WTC11 (cell line): ENCODE measurements at regions not wholly inside any gene's neighbourhood (a gene's known extent, or its start where the extent isn't known, plus 50 kb on each side); places are given as distances from the start of the nearest gene placed in this dataset.
A peak's percentile ranks its signal among the peaks of the same experiment; 100 is the strongest.

Experiments
- ATAC-seq: fragments of 200-7000 bp; cut with Tn5 transposase; 2 replicates; pipeline ENCODE4 v1.10.0; 2021; ENCODE audit warnings: mild to moderate bottlenecking, moderate library complexity
- CTCF ChIA-PET: fragments of 300-600 bp; sonication (Branson Sonifier 250); formaldehyde crosslinking; loops from one replicate; lab custom pipeline; 2021; ENCODE audit warnings: antibody characterized with exemption; lab: Charles Lee
- POLR2A ChIA-PET: fragments of 350-600 bp; sonication (Branson Sonifier 250); formaldehyde crosslinking; loops from one replicate; lab custom pipeline; 2021; ENCODE audit warnings: antibody characterized with exemption; lab: Charles Lee
- DNase-seq: peaks from one replicate; pipeline ENCODE4 v3.0.0; 2021; ENCODE audit warnings: low spot score
- H3K27ac Mint-ChIP-seq: 2 replicates; pipeline ENCODE4 v1.8.0; 2021; ENCODE audit warnings: mixed read lengths
- H3K27me3 Mint-ChIP-seq: 2 replicates; pipeline ENCODE4 v1.8.0; 2021; ENCODE audit warnings: low read depth, mild to moderate bottlenecking, moderate library complexity, mixed read lengths
- H3K36me3 Mint-ChIP-seq: 2 replicates; pipeline ENCODE4 v1.8.0; 2021; ENCODE audit warnings: mixed read lengths
- H3K4me1 Mint-ChIP-seq: 2 replicates; pipeline ENCODE4 v1.8.0; 2022; ENCODE audit warnings: mixed read lengths
- H3K4me3 Mint-ChIP-seq: 2 replicates; pipeline ENCODE4 v1.8.0; 2021; ENCODE audit warnings: mild to moderate bottlenecking, moderate library complexity, mixed read lengths
- H3K9me3 Mint-ChIP-seq: 2 replicates; pipeline ENCODE4 v1.8.0; 2021; ENCODE audit warnings: mixed read lengths
- CBFB ChIP-seq: sonication (generic); formaldehyde crosslinking; IDR thresholded peaks from 2 replicates; pipeline ENCODE4 v1.8.1; 2022; ENCODE audit warnings: mild to moderate bottlenecking, low read depth, missing genetic modification reagents
- FOXK1 ChIP-seq: sonication (generic); formaldehyde crosslinking; IDR thresholded peaks from 2 replicates; pipeline ENCODE4 v1.8.0; 2022; ENCODE audit warnings: mild to moderate bottlenecking, moderate library complexity, missing genetic modification reagents
- GABPB1 ChIP-seq: sonication (generic); formaldehyde crosslinking; IDR thresholded peaks from 2 replicates; pipeline ENCODE4 v1.8.1; 2023; ENCODE audit warnings: mild to moderate bottlenecking, missing genetic modification reagents
- HMGA2 ChIP-seq: fragments of 250-450 bp; sonication (Bioruptor Pico); IDR thresholded peaks from 2 replicates; pipeline ENCODE4 v1.4.0; 2021; ENCODE audit warnings: mild to moderate bottlenecking, moderate library complexity
- PRRX2 ChIP-seq: fragments of 250-450 bp; sonication (Bioruptor Pico); IDR thresholded peaks from 2 replicates; pipeline ENCODE4 v1.8.0; 2021; ENCODE audit warnings: mild to moderate bottlenecking
- TEAD4 ChIP-seq: sonication (generic); formaldehyde crosslinking; IDR thresholded peaks from 2 replicates; pipeline ENCODE4 v1.8.0; 2022; ENCODE audit warnings: mild to moderate bottlenecking, missing genetic modification reagents
- TP53 ChIP-seq: sonication (generic); formaldehyde crosslinking; IDR thresholded peaks from 2 replicates; pipeline ENCODE4 v1.8.1; 2023; ENCODE audit warnings: mild to moderate bottlenecking, missing genetic modification reagents
- ZNF219 ChIP-seq: sonication (generic); formaldehyde crosslinking; IDR thresholded peaks from 2 replicates; pipeline ENCODE4 v1.8.0; 2023; ENCODE audit warnings: missing genetic modification reagents, mild to moderate bottlenecking, borderline replicate concordance
- ZNF416 ChIP-seq: fragments of 250-450 bp; sonication (Bioruptor Pico); IDR thresholded peaks from 2 replicates; pipeline ENCODE4 v1.9.0; 2021; ENCODE audit warnings: mild to moderate bottlenecking, inconsistent platforms
- ZNF671 ChIP-seq: fragments of 250-450 bp; sonication (Bioruptor Pico); IDR thresholded peaks from 2 replicates; pipeline ENCODE4 v1.8.0; 2021; ENCODE audit warnings: mild to moderate bottlenecking
- TF ChIP-seq, protein P1 (sequence below): fragments of 250-450 bp; sonication (Bioruptor Pico); IDR thresholded peaks from 2 replicates; pipeline ENCODE4 v1.9.0; 2021; ENCODE audit warnings: mild to moderate bottlenecking
- TF ChIP-seq, protein P2 (sequence below): fragments of 250-450 bp; sonication (Bioruptor Pico); IDR thresholded peaks from 2 replicates; pipeline ENCODE4 v1.8.0; 2021; ENCODE audit warnings: mild to moderate bottlenecking
- TF ChIP-seq, protein P3 (sequence below): sonication (generic); formaldehyde crosslinking; conservative IDR thresholded peaks from 2 replicates; pipeline ENCODE4 v1.8.1; 2022; ENCODE audit warnings: mild to moderate bottlenecking, missing genetic modification reagents
- TF ChIP-seq, protein P4 (sequence below): sonication (generic); formaldehyde crosslinking; IDR thresholded peaks from 2 replicates; pipeline ENCODE4 v1.8.1; 2022; ENCODE audit warnings: low read depth, missing genetic modification reagents, borderline replicate concordance
- TF ChIP-seq, protein P5 (sequence below): sonication (generic); formaldehyde crosslinking; IDR thresholded peaks from 2 replicates; pipeline ENCODE4 v1.8.1; 2023; ENCODE audit warnings: mild to moderate bottlenecking, missing genetic modification reagents, borderline replicate concordance

DNA sequence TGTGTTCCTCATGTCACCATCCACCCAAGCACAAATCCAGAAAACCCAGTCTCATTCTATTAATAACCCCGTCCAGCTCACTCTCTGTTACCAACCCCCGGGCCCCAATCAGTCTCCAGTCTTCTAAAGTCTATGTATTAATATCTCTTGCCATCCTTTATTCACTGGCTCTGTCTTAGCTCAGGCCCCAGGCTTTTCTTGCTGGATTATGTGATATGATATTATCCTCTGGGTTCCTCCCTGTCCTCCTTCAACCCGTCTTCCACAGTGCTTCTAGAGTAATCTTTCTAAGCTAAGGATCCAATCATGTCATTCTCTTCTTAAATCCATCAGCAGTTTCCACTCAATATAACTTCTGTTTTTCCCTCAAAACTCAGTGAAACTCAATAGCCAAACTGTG, 240.5 kb upstream of the OSR1 start (continued):
- TF ChIP-seq, protein P1, sequence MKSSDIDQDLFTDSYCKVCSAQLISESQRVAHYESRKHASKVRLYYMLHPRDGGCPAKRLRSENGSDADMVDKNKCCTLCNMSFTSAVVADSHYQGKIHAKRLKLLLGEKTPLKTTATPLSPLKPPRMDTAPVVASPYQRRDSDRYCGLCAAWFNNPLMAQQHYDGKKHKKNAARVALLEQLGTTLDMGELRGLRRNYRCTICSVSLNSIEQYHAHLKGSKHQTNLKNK (CRISPR knock-in tag): no peak
- TF ChIP-seq HMGA2 (CRISPR knock-in tag) (no peak), ZNF219 (CRISPR knock-in tag) (no peak), TEAD4 (CRISPR knock-in tag) (no peak)
- TF ChIP-seq, protein P2, sequence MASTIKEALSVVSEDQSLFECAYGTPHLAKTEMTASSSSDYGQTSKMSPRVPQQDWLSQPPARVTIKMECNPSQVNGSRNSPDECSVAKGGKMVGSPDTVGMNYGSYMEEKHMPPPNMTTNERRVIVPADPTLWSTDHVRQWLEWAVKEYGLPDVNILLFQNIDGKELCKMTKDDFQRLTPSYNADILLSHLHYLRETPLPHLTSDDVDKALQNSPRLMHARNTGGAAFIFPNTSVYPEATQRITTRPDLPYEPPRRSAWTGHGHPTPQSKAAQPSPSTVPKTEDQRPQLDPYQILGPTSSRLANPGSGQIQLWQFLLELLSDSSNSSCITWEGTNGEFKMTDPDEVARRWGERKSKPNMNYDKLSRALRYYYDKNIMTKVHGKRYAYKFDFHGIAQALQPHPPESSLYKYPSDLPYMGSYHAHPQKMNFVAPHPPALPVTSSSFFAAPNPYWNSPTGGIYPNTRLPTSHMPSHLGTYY: no peak

DNA sequence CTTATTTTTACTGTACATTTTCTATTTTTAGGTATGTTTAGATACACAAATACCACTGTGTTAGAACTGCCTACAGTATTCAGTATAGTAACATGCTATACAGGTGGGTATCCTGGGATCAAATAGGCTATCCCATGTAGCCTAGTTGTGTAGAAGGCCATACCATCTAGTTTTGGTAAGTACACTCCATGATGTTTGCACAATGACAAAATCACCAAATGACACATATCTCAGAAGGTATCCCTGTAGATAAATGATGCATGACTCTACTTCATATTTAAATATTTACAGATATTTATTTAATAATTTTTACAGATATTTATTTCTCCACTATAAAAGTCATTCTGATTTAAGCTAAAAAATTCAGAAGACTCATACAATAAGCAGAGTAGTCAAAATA, 233.8 kb upstream of the OSR1 start:
- DNase-seq (no peak), ATAC-seq (no peak)
- ChIA-PET POLR2A (no interaction called here), CTCF (no interaction called here)
- H3K4me3 Mint-ChIP-seq: no peak overlapping the region
- no peaks in the 10 kb centered on the region for H3K9me3 Mint-ChIP-seq
- H3K4me1 Mint-ChIP-seq: peaks cover 5% of the 10 kb centered on the region
- no peaks in the 10 kb centered on the region for H3K27me3 Mint-ChIP-seq
- no peak overlapping the region for H3K27ac Mint-ChIP-seq
- TF ChIP-seq, protein P3, sequence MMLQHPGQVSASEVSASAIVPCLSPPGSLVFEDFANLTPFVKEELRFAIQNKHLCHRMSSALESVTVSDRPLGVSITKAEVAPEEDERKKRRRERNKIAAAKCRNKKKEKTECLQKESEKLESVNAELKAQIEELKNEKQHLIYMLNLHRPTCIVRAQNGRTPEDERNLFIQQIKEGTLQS: no peak
- no peak for TF ChIP-seq FOXK1 (CRISPR knock-in tag)
- no peaks in the 10 kb centered on the region for H3K36me3 Mint-ChIP-seq

DNA sequence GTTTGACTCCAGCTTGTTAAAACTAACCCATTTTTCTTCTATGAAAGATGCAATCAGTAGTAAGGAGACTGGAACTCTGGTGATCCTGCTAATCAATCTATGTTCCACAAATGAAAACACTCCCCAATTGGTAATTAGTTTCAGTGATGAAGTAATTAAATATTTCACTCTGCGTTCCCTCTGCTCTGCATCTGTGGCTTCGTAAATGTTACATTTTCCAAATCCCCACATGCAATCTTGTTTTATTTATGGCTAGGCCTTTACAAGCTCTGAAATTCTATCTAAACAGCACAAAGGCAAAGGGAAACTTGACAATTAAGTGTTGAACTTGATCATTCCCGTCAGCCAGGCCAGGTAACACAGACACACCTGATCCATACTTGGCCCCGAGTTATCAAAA, 231.4 kb upstream of the OSR1 start:
- Mint-ChIP-seq H3K9me3 (peaks cover 8% of the 10 kb centered on the region; the same call in 1 of the 2 replicates), H3K27me3 (peaks cover 2% of the 10 kb centered on the region; the same call in 1 of the 2 replicates), H3K27ac (no peak overlapping the region), H3K36me3 (no peaks in the 10 kb centered on the region), H3K4me3 (no peak overlapping the region), H3K4me1 (peaks cover 5% of the 10 kb centered on the region)
- ChIA-PET POLR2A (no interaction called here), CTCF (no interaction called here)
- DNase-seq (no peak), ATAC-seq (no peak)
- TF ChIP-seq TP53 (CRISPR knock-in tag) (no peak), ZNF416 (CRISPR knock-in tag) (no peak), CBFB (CRISPR knock-in tag) (no peak), ZNF671 (CRISPR knock-in tag) (no peak), FOXK1 (CRISPR knock-in tag) (no peak)
- TF ChIP-seq, protein P4, sequence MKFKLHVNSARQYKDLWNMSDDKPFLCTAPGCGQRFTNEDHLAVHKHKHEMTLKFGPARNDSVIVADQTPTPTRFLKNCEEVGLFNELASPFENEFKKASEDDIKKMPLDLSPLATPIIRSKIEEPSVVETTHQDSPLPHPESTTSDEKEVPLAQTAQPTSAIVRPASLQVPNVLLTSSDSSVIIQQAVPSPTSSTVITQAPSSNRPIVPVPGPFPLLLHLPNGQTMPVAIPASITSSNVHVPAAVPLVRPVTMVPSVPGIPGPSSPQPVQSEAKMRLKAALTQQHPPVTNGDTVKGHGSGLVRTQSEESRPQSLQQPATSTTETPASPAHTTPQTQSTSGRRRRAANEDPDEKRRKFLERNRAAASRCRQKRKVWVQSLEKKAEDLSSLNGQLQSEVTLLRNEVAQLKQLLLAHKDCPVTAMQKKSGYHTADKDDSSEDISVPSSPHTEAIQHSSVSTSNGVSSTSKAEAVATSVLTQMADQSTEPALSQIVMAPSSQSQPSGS (CRISPR knock-in tag): no peak
- TF ChIP-seq, protein P5, sequence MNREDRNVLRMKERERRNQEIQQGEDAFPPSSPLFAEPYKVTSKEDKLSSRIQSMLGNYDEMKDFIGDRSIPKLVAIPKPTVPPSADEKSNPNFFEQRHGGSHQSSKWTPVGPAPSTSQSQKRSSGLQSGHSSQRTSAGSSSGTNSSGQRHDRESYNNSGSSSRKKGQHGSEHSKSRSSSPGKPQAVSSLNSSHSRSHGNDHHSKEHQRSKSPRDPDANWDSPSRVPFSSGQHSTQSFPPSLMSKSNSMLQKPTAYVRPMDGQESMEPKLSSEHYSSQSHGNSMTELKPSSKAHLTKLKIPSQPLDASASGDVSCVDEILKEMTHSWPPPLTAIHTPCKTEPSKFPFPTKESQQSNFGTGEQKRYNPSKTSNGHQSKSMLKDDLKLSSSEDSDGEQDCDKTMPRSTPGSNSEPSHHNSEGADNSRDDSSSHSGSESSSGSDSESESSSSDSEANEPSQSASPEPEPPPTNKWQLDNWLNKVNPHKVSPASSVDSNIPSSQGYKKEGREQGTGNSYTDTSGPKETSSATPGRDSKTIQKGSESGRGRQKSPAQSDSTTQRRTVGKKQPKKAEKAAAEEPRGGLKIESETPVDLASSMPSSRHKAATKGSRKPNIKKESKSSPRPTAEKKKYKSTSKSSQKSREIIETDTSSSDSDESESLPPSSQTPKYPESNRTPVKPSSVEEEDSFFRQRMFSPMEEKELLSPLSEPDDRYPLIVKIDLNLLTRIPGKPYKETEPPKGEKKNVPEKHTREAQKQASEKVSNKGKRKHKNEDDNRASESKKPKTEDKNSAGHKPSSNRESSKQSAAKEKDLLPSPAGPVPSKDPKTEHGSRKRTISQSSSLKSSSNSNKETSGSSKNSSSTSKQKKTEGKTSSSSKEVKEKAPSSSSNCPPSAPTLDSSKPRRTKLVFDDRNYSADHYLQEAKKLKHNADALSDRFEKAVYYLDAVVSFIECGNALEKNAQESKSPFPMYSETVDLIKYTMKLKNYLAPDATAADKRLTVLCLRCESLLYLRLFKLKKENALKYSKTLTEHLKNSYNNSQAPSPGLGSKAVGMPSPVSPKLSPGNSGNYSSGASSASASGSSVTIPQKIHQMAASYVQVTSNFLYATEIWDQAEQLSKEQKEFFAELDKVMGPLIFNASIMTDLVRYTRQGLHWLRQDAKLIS (CRISPR knock-in tag): no peak

DNA sequence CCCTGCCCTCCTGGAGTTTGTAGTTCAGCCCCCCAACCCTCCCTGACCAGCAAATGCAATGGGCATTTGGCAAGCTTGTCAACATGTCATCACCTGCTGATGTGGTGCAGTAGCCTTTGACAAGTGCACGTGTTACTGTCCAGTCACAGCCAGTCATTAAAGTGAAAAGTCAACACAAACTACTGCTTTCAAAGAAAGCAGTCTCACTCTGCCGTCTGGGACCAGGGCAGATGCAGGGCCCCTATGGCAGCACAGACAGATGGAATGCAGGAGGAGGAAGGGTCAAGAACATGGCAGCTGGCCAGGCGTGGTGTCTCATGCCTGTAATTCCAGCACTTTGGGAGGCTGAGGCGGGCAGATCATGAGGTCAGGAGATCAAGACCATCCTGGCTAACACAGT, 222.4 kb upstream of the OSR1 start:
- POLR2A ChIA-PET: no interaction called here
- DNase-seq: no peak
- no peak for TF ChIP-seq PRRX2 (CRISPR knock-in tag)
- peak; percentile 29; the same call in 1 of the 2 replicates for TF ChIP-seq GABPB1 (CRISPR knock-in tag)
- TF ChIP-seq, all 79 proteins: peak for 1

More for the DNA sequence above, 222.4 kb upstream of the OSR1 start:
- no peak for ATAC-seq
- Mint-ChIP-seq H3K4me3 (no peak overlapping the region), H3K4me1 (no peaks in the 10 kb centered on the region), H3K27ac (no peak overlapping the region), H3K9me3 (peaks cover 4% of the 10 kb centered on the region; the same call in 1 of the 2 replicates), H3K36me3 (no peaks in the 10 kb centered on the region), H3K27me3 (no peaks in the 10 kb centered on the region)
- CTCF ChIA-PET: no interaction called here
